IPS-20b (cell line): ENCODE measurements at regions not wholly inside any gene's neighbourhood (a gene's known extent, or its start where the extent isn't known, plus 50 kb on each side); places are given as distances from the start of the nearest gene placed in this dataset.

ENCODE experiments used
- H3K27ac ChIP-seq: one replicate; pipeline ENCODE4 v1.5.1; 2013; ENCODE audit warnings: low read length
- H3K27me3 ChIP-seq: 2 replicates; pipeline ENCODE4 v1.6.1; 2013; ENCODE audit warnings: mild to moderate bottlenecking, low read length, inconsistent platforms; ENCODE audit not compliant: insufficient read depth
- H3K36me3 ChIP-seq: 2 replicates; pipeline ENCODE4 v1.6.1; 2013; ENCODE audit warnings: low read depth, mild to moderate bottlenecking, inconsistent platforms, low read length, moderate library complexity; ENCODE audit not compliant: insufficient read depth
- H3K4me1 ChIP-seq: 2 replicates; pipeline ENCODE4 v1.6.1; 2013; ENCODE audit warnings: mild to moderate bottlenecking, control low read depth, inconsistent platforms, low read length, moderate library complexity; ENCODE audit not compliant: insufficient read depth
- H3K4me3 ChIP-seq: 2 replicates; pipeline ENCODE4 v1.5.1; 2013; ENCODE audit warnings: mild to moderate bottlenecking, low read length, inconsistent platforms
- H3K9ac ChIP-seq: 2 replicates; pipeline ENCODE4 v1.6.1; 2013; ENCODE audit warnings: low read depth, mild to moderate bottlenecking, inconsistent platforms, low read length, moderate library complexity
- H3K9me3 ChIP-seq: 2 replicates; pipeline ENCODE4 v1.6.1; 2013; ENCODE audit warnings: mild to moderate bottlenecking, low read depth, low read length, inconsistent platforms; ENCODE audit not compliant: insufficient read depth

- no peaks in the 10 kb centered on the region for H3K36me3 ChIP-seq
- no peaks in the 10 kb centered on the region for H3K27me3 ChIP-seq
- no peak overlapping the region for H3K9ac ChIP-seq
- H3K4me1 ChIP-seq = no peaks in the 10 kb centered on the region
- H3K9me3 ChIP-seq = no peaks in the 10 kb centered on the region
- H3K27ac ChIP-seq = no peak overlapping the region
- no peak overlapping the region for H3K4me3 ChIP-seq
These were observed 486.5 kb downstream of the ARAP2 start for GRCh38 chr4:35757836-35758235.

DNA sequence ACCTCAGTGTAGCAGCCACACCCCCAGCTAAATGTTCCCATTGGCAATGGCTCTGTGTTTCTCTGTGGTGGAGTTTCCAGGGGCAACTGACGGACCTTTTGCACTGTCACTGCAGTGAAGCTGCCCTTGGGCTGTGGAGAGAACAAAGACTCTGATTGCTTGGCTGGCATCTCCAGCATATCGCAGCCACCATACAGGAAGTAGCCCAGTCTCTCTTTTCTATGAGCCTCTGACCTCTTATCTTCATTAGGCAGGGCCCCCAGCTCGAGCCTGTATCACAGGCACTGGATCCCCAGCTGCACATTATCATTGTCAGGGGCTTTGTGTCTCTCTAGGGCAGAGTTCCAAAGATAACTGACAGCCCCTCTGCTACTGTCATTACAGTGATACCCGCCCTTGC is 483.5 kb downstream of the ARAP2 start:
- Histone ChIP-seq H3K4me1 (no peaks in the 10 kb centered on the region), H3K9me3 (no peaks in the 10 kb centered on the region), H3K27me3 (no peaks in the 10 kb centered on the region), H3K27ac (no peak overlapping the region), H3K4me3 (no peak overlapping the region), H3K36me3 (no peaks in the 10 kb centered on the region), H3K9ac (no peak overlapping the region)

DNA sequence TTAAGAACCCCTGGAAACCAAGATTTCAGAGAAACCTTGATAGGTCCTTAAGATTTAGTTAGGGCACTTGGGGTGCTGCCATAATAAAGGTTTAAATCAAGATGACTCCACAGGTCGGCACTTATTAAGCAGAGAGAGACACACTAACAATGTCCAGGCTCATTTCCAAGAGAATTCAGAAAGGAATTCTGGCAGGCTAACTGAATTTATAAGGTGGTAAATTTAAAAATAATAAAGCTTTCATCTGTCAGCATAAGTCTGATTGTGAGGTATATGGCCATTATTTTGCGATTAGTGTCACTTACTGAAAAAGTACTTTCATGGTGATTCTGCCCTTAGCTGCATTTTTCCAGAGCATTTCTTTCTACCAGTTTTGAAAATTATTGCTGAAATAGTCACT is 472.7 kb downstream of the ARAP2 start:
- Histone ChIP-seq H3K4me1 (no peaks in the 10 kb centered on the region), H3K36me3 (no peaks in the 10 kb centered on the region), H3K27me3 (no peaks in the 10 kb centered on the region), H3K9me3 (no peaks in the 10 kb centered on the region), H3K4me3 (no peak overlapping the region), H3K27ac (no peak overlapping the region), H3K9ac (no peak overlapping the region)

GRCh38 chr4:35772291-35772690 is 472.0 kb downstream of the ARAP2 start:
- no peak overlapping the region for H3K4me3 ChIP-seq
- H3K27me3 ChIP-seq = no peaks in the 10 kb centered on the region
- no peaks in the 10 kb centered on the region for H3K9me3 ChIP-seq
- no peaks in the 10 kb centered on the region for H3K36me3 ChIP-seq
- no peak overlapping the region for H3K9ac ChIP-seq
- no peaks in the 10 kb centered on the region for H3K4me1 ChIP-seq
- H3K27ac ChIP-seq = no peak overlapping the region

- H3K4me3 ChIP-seq = no peak overlapping the region
- H3K36me3 ChIP-seq = no peaks in the 10 kb centered on the region
- H3K9me3 ChIP-seq = peaks cover 2% of the 10 kb centered on the region; the same call in 1 of the 2 replicates
- no peak overlapping the region for H3K27ac ChIP-seq
- no peak overlapping the region for H3K9ac ChIP-seq
- no peaks in the 10 kb centered on the region for H3K4me1 ChIP-seq
- H3K27me3 ChIP-seq = no peaks in the 10 kb centered on the region
These were observed 454.3 kb downstream of the ARAP2 start for GRCh38 chr4:35789899-35790574.

DNA sequence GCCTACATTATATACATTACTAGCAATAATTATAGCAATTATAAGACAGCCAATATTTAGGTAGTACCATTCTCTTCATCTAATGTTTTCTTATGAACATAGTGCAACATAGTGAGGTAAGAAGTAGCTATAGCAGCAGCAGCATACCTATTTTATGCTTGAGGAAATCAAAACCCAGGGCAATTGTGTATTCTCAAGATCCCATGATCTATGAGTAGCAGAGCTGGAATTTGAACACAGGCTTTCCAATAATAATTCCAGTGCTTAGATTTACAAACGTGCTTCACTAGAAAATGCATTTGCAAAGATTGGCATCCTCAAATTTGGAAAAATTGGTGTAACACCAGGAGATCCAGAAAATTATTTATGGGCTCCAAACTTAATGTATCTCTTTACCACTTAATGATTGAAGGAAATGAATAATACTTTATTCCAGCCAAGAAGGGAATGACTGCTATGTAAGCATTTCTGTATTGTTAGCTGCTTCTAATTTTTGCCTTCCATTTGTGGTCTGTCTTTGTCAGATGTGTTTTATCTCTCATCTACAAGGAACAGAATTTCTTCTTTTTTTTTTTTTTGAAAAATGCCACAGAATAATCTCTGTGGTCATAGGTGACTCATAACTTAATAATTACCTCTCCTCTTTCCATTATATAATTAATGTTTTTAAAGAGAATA is 451.1 kb downstream of the ARAP2 start:
- Histone ChIP-seq H3K27me3 (no peaks in the 10 kb centered on the region), H3K4me1 (no peaks in the 10 kb centered on the region), H3K36me3 (no peaks in the 10 kb centered on the region), H3K9me3 (peaks cover 20% of the 10 kb centered on the region; the same call in 1 of the 2 replicates), H3K4me3 (no peak overlapping the region), H3K9ac (no peak overlapping the region), H3K27ac (no peak overlapping the region)

DNA sequence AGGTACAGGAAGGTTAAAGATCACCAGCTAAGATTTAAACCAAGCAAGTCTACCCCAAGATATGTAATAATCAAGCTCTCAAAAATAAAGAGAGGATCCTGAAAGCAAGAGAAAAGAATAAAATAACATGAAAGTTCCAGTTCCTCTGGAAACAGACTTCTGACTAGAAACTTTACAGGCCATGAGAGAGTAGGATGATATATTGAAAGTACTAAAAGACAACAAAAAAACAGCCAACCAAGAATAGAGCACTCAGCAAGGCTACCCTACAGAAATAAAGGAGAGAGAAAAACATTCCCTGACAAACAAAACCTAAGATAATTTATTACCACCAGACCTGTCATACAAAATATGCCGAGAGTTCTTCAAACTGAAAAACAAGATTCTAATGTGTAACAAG is 450.5 kb downstream of the ARAP2 start:
- no peaks in the 10 kb centered on the region for H3K36me3 ChIP-seq
- H3K4me3 ChIP-seq = no peak overlapping the region
- peaks cover 20% of the 10 kb centered on the region; the same call in 1 of the 2 replicates for H3K9me3 ChIP-seq
- H3K9ac ChIP-seq = no peak overlapping the region
- no peaks in the 10 kb centered on the region for H3K27me3 ChIP-seq
- no peak overlapping the region for H3K27ac ChIP-seq
- H3K4me1 ChIP-seq = no peaks in the 10 kb centered on the region

- Histone ChIP-seq H3K4me3 (no peak overlapping the region), H3K27ac (no peak overlapping the region), H3K36me3 (no peaks in the 10 kb centered on the region), H3K9ac (no peak overlapping the region), H3K27me3 (no peaks in the 10 kb centered on the region), H3K4me1 (no peaks in the 10 kb centered on the region), H3K9me3 (peaks cover 14% of the 10 kb centered on the region; the same call in 1 of the 2 replicates)
These were observed 443.6 kb downstream of the ARAP2 start for GRCh38 chr4:35800669-35801068.

DNA sequence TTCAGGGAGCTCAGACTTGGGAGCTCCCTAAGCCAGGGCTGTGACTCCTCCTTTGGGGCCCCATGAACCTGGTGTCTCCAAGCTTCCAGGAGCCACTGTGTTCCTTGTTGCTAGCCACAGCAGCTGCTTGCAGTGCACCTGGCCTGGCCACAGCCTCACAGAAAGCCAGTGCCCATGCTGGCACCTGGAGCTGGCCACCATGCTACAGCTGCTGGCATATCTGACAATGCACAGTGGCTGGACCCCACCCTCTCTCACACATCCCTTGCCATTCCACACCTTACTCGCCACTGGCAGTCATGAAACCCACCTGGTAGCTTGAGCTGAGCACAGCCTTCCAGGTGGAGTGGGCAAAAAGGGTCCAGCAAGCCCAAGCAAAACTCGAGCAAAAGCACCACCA is 441.7 kb downstream of the ARAP2 start:
- Histone ChIP-seq H3K4me3 (no peak overlapping the region), H3K27ac (no peak overlapping the region), H3K27me3 (no peaks in the 10 kb centered on the region), H3K9ac (no peak overlapping the region), H3K9me3 (no peaks in the 10 kb centered on the region), H3K4me1 (no peaks in the 10 kb centered on the region), H3K36me3 (no peaks in the 10 kb centered on the region)

DNA sequence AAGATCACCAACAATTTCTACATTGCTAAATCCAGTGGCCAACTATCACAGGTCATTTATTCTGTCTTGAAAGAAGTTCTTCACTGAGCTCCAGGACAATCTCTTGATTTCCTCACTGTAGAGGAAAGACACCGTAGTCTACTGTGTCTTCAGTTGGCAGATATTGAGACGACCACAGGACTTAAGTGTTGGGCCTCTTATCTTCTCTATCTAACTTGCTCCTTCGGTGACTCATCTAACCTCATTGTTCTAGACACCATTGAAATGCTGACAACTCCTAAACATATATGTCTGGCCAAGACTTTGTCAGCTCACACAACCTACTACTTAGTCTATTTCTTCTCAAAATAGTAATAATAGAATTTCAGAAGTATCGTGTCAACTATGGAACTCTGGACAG is 425.8 kb downstream of the ARAP2 start:
- H3K9me3 ChIP-seq = no peaks in the 10 kb centered on the region
- no peak overlapping the region for H3K4me3 ChIP-seq
- H3K4me1 ChIP-seq = no peaks in the 10 kb centered on the region
- H3K36me3 ChIP-seq = no peaks in the 10 kb centered on the region
- H3K27ac ChIP-seq = no peak overlapping the region
- no peaks in the 10 kb centered on the region for H3K27me3 ChIP-seq
- no peak overlapping the region for H3K9ac ChIP-seq

- H3K27ac ChIP-seq = no peak overlapping the region
- no peaks in the 10 kb centered on the region for H3K4me1 ChIP-seq
- H3K9ac ChIP-seq = no peak overlapping the region
- H3K4me3 ChIP-seq = no peak overlapping the region
- H3K27me3 ChIP-seq = no peaks in the 10 kb centered on the region
- H3K9me3 ChIP-seq = no peaks in the 10 kb centered on the region
- H3K36me3 ChIP-seq = no peaks in the 10 kb centered on the region
These were observed 424.3 kb downstream of the ARAP2 start for GRCh38 chr4:35820003-35820402.

DNA sequence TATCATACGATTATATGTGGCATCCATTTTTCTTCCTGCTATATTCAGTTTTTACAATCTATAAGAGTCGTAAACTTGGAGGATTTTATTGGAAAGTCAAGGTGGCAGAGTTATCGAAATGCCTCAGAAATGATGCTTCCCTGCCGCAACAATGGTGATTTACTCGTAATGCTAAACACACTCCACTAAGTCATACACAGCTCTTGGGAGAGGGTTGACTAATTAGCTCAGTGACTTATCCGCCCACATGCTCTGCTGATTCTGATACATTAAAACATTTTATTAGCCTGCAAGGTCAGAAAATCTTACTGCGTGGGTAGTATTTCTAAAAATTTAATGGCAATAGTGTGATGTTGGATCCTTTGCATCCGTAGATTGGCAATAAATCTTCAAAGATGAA is 420.1 kb downstream of the ARAP2 start:
- Histone ChIP-seq H3K4me1 (no peaks in the 10 kb centered on the region), H3K4me3 (no peak overlapping the region), H3K9me3 (no peaks in the 10 kb centered on the region), H3K27me3 (no peaks in the 10 kb centered on the region), H3K36me3 (no peaks in the 10 kb centered on the region), H3K27ac (no peak overlapping the region), H3K9ac (no peak overlapping the region)
